ENCODE measurements at regions not wholly inside any gene's neighbourhood (a gene's known extent, or its start where the extent isn't known, plus 50 kb on each side); places are given as distances from the start of the nearest gene placed in this dataset.
A peak's percentile ranks its signal among the peaks of the same experiment; 100 is the strongest.

DNA sequence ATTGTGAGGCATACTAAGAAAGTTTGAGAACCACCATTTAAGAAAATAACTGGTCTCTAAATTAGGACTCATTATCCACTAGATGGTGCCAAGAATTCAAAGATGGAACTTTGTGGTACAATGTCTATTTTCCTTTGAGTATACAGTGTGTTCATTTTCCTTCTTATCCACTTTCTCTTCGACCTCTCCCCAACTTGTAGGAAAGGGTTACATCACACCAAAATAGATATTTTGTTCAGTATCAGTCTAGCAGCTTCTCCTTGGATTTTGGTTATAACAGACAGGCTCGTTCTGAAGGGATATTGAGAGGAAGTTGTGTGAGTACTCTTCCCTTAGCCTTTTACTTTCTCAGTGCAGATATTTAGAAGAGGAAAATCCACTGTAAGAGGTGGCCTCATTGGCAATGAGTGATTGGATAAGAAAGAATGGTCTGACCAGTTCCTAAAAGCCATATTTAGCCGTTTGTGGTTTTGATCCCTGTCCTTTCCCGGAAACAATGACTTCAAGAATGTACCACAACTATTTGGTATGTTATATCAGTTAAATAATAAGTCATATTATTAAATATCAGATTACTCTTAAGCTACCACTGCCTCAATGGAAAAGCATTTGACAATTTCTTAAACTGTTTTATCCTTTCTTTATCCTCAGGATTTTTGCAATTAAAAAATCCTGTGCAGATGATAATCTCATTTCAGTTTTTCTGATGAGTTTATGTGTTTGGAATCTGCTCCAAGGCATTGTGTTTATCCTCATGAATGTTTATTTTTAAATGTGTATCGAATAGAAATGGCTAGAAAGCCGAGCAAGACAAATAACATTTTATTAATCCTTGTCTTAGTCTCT, 69.0 kb upstream of the GRAMD2B start:
- no peak overlapping the region for H3K27ac Mint-ChIP-seq
- TF ChIP-seq CTCF (conservative IDR thresholded peaks at IDR 0.05): peak; percentile 64
- Histone ChIP-seq H3K9me3 (ENCODE audit: control insufficient read depth, low read length) (no peaks in the 10 kb centered on the region), H3K4me3 (ENCODE audit: low read length) (no peak overlapping the region), H3K27me3 (ENCODE audit: control insufficient read depth, insufficient read depth, low read length, poor library complexity, severe bottlenecking) (no peaks in the 10 kb centered on the region), H3K27ac (ENCODE audit: low read depth, low read length) (no peak overlapping the region), H3K4me1 (ENCODE audit: control insufficient read depth, insufficient read depth, low read length) (peaks cover 3% of the 10 kb centered on the region), H3K9ac (ENCODE audit: extremely low read depth, low read length, poor library complexity, severe bottlenecking) (no peak overlapping the region), H3K36me3 (ENCODE audit: control insufficient read depth, insufficient read depth, low read length) (no peaks in the 10 kb centered on the region)
- no peaks in the 10 kb centered on the region for H3K36me3 Mint-ChIP-seq (ENCODE audit: low read depth)
- no peak overlapping the region for H3K4me3 Mint-ChIP-seq
- no peak for DNase-seq
- H3K27me3 Mint-ChIP-seq (ENCODE audit: insufficient read depth): no peaks in the 10 kb centered on the region
- WGBS, 2 experiments (ENCODE audit: insufficient coverage in 1 of 2, insufficient read length in 1 of 2): 80% methylated on average over 5 of the region's 6 CpGs; no CpG with 5 or more reads in 1 of the 2 experiments
- no peaks in the 10 kb centered on the region for H3K9me3 Mint-ChIP-seq
- H3K4me1 Mint-ChIP-seq: peaks cover 6% of the 10 kb centered on the region

DNA sequence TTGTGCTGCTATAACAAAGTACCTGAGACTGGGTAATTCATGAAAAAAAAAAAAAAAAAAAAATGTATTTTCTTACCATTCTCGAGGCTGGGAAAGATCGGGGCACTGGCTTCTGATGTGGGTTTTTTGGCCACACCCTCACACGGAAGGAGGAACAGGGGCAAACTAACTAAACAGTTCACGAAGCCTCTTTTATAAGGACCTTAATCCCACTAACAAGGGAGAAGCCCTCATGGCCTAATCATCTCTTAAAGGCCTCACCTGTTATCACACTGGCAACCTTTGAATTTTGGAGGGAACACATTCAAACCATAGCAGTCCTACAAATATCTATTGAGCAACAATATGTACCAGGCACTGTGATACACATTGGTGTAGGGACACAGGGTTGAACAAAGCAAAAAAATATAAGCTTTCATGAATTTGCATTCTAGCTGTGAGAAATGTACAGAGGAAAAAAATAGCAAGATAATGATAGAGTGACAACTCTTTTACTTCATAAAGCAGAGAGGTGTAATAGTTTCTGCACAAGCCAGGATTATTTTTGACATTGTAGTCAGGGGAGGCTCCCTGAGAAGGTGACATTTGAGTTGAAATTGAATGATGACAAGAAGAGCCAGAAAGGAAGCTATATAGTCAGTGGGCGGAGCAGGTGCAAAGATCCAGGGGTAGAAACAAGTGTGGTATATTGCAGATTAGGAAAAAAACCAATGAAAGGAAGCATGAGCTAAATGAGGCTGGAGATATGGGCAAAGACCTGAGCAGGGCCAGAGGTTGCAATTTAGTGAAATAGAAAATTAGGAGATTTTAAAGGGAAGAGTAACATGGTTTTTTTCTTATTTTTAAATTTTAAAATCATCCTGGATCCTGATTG, 68.1 kb upstream of the GRAMD2B start:
- Histone ChIP-seq H3K4me1 (ENCODE audit: control insufficient read depth, insufficient read depth, low read length) (no peaks in the 10 kb centered on the region), H3K9me3 (ENCODE audit: control insufficient read depth, low read length) (no peaks in the 10 kb centered on the region), H3K9ac (ENCODE audit: extremely low read depth, low read length, poor library complexity, severe bottlenecking) (no peak overlapping the region), H3K36me3 (ENCODE audit: control insufficient read depth, insufficient read depth, low read length) (no peaks in the 10 kb centered on the region), H3K27ac (ENCODE audit: low read depth, low read length) (no peak overlapping the region), H3K27me3 (ENCODE audit: control insufficient read depth, insufficient read depth, low read length, poor library complexity, severe bottlenecking) (no peaks in the 10 kb centered on the region), H3K4me3 (ENCODE audit: low read length) (no peak overlapping the region)
- Mint-ChIP-seq H3K4me3 (no peak overlapping the region), H3K9me3 (no peaks in the 10 kb centered on the region), H3K27me3 (ENCODE audit: insufficient read depth) (no peaks in the 10 kb centered on the region), H3K4me1 (no peaks in the 10 kb centered on the region), H3K27ac (no peak overlapping the region), H3K36me3 (ENCODE audit: low read depth) (no peaks in the 10 kb centered on the region)
- TF ChIP-seq CTCF (conservative IDR thresholded peaks at IDR 0.05): no peak
- DNase-seq: no peak
- 91 to 100% methylated on average over 1 to 5 of the region's 5 CpGs for WGBS, 2 experiments (ENCODE audit: insufficient coverage in 1 of 2, insufficient read length in 1 of 2)

- Mint-ChIP-seq H3K36me3 (ENCODE audit: low read depth) (no peaks in the 10 kb centered on the region), H3K4me1 (no peaks in the 10 kb centered on the region), H3K27ac (no peak overlapping the region), H3K27me3 (ENCODE audit: insufficient read depth) (no peaks in the 10 kb centered on the region), H3K4me3 (no peak overlapping the region), H3K9me3 (no peaks in the 10 kb centered on the region)
- no peaks in the 10 kb centered on the region for H3K27me3 ChIP-seq (ENCODE audit: control insufficient read depth, insufficient read depth, low read length, poor library complexity, severe bottlenecking)
- no peaks in the 10 kb centered on the region for H3K36me3 ChIP-seq (ENCODE audit: control insufficient read depth, insufficient read depth, low read length)
- no peak for TF ChIP-seq CTCF (conservative IDR thresholded peaks at IDR 0.05)
- no peak for DNase-seq
- no peak overlapping the region for H3K9ac ChIP-seq (ENCODE audit: extremely low read depth, low read length, poor library complexity, severe bottlenecking)
- no peak overlapping the region for H3K27ac ChIP-seq (ENCODE audit: low read depth, low read length)
- H3K9me3 ChIP-seq (ENCODE audit: control insufficient read depth, low read length): no peaks in the 10 kb centered on the region
- no peaks in the 10 kb centered on the region for H3K4me1 ChIP-seq (ENCODE audit: control insufficient read depth, insufficient read depth, low read length)
- 86 to 94% methylated on average over 2 to 8 of the region's 8 CpGs for WGBS, 2 experiments (ENCODE audit: insufficient coverage in 1 of 2, insufficient read length in 1 of 2)
- H3K4me3 ChIP-seq (ENCODE audit: low read length): no peak overlapping the region
Measured at GRCh38 chr5:126355940-126356339, 67.3 kb upstream of the GRAMD2B start.
